ENCODE measurements at regions not wholly inside any gene's neighbourhood (a gene's known extent, or its start where the extent isn't known, plus 50 kb on each side); places are given as distances from the start of the nearest gene placed in this dataset.
"Not testable (repeated sequence)": the region's sequence is repeated elsewhere in the genome, so short reads cannot be mapped to it uniquely, and the experiment has no call there.

DNA sequence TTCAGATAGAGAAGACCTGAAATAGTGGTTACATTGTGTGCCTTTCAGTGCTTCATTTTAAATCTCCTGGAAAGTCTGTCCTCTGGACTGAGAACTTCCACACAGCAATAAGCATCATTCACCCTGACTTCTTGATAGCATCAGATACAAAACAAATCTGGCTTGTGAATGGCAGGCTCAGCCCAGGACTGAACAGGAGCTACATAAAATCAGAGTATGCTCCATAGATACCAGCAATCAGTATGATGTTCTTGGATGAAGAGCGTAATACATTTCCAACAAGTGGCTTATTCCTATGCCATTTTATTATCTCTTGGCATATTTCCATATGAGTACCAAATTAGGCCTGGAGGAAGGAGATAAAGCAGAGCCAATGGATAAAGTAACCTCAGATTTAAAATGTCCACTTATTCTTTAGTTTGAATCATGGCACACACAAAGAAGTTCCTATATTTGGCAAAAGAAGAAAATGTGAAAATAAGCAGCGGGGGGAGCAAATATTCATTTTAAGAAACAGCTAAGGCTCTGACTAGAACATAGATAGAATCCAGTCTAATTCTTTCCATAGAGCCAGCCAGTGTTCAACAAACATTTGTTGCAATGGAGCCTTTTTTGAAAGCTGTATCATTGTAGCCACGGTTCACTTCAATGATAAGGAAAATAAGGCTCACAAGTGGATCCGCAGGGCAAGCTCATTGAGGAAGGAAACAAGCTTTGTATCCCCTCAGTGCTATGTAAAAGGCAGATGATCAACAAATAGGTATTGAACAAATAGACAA lies 230.8 kb upstream of the CHAC2 start:
- no peak for DNase-seq

DNA sequence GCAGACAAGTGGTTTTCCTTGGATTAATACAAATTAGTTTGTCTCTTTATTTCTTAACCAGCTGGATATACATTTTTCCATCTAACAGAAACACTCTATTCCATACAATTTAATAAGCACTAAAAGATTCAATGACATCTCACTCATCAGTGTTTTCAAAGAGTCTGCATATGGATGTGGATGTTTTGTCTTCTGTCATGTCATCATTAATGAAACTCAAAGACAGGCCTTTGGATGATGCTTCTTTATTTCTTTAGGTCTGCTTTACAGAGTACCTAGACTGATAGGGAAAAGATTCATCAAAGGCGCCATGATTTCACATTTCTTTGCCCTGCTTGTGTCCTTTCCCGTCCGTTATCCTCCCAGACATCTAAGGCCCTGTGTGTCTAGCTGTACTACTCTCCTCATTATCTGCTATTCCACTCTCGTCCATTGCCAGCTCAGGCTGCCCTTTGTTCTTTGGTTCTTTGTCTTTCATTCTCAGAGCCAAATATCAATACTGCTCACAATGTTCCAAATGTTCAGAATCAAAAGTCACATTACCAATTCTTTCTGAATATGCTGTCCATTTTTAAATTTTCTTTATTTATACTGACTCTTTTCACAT lies 232.3 kb upstream of the CHAC2 start:
- no peak for DNase-seq

DNA sequence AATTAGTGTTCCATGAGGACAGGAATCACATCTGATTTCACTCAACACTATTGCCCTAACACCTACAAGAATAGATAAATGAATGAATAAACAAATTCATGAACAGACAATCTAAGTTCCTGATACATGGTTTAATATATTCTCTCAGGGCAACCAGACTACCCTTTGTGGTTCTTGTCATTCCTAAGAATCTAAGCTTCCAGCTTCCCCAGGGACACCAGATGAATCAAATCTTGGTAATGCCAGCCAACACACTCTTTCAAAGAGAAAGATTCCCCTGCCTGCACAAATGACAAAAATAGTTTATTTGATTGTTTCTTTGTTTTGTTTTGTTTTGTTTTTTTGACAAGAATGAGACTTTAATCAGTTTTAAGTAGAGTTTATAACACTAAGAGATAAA lies 237.5 kb upstream of the CHAC2 start:
- DNase-seq = no peak

DNA sequence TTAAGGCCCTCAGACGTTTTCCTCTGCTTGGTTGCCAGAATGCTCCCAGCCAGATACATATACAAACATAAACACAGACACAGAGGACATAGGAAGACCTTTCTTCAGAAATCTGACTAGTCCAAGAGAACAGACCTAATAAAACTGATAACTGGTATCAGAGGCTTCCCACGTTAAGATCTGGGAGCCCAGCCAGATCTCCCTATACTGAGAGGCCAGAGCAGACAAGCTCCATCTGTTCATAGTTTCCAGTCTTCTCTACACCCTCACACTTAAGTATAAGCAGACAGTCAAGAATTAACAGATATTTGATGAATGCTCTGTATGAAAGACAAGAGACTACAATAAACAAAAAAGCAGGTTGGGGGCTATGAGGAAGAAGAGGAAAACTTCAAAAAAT lies 240.5 kb upstream of the CHAC2 start:
- DNase-seq = no peak

DNA sequence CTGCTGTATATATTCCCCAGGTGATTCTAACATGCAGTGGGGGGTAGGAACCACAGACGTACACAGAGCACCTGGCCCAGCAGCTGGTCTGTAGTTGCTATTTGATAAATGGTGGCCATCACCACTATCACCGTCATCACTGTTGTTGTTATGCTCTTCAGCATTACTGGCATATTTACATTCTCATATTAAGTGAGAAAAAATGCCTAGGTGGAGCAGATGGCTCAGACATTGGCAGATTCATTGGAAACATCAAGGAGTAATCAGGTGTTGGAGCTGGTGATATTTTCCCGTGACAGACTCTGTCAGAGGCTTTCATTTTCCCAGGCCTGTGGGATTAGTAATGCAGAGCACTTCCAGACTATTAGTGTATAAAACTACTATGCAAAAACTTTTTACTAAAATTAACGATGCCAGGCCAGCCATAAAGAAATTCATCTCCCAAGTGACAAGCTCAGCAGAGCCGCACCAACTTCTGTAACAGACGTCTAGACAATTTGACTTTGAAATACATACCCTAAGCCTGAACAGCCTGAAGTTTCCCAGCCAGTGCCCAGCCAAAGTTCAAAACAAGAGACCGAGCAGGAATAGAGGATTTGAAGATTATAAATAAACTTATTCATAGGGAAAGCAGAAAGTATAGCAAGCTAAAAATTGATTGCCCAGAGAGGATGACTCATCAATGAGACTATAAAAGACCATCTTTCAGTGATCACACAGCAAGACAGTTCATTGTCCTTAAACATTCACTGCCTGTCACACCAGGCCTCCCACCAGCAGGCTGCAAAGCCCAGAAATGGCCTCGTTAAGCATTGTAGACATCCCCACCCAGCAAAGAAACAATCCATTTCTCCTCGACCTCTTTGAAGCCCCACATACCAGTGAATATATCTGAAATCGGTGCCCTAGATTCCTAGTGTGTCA lies 247.4 kb upstream of the CHAC2 start:
- no peak for DNase-seq

DNA sequence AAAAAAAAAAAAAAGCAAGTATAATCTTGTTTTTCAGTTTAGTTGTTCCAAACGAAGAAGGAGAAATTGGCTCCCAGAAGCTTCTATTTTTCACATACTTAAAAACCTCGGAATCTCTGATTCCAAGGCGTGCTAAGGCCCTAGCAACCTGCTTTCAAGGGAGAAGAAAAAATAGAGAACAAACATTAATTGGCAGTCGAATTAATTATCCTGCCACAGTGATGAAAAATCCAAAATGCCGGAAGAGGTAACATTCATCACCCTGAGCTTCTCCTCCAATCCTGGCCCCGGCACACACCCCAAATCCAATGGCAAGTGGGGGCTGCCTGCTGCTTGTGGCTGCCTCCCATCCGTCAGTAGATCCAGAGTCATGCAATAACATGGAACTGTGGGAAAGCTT lies 250.2 kb upstream of the CHAC2 start:
- DNase-seq = no peak

DNA sequence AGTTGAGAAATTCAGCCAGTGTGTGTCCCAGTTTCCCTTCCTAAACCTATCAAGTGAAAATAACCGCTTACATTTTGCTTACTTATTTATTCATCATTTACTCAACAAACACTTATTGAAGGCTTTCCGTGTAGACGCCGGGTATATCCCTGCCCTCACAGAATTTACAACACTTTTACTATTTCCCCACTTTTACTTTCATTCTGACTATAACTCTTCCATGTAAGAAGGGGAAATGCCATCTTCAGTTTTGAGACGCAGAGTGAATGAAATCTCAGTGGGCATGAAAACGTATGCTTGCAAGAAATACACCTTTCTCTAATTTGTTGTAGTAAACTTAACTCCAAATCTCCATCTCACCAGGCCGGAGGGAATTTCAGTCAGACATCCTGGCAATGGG lies 251.0 kb upstream of the CHAC2 start:
- DNase-seq = no peak

DNA sequence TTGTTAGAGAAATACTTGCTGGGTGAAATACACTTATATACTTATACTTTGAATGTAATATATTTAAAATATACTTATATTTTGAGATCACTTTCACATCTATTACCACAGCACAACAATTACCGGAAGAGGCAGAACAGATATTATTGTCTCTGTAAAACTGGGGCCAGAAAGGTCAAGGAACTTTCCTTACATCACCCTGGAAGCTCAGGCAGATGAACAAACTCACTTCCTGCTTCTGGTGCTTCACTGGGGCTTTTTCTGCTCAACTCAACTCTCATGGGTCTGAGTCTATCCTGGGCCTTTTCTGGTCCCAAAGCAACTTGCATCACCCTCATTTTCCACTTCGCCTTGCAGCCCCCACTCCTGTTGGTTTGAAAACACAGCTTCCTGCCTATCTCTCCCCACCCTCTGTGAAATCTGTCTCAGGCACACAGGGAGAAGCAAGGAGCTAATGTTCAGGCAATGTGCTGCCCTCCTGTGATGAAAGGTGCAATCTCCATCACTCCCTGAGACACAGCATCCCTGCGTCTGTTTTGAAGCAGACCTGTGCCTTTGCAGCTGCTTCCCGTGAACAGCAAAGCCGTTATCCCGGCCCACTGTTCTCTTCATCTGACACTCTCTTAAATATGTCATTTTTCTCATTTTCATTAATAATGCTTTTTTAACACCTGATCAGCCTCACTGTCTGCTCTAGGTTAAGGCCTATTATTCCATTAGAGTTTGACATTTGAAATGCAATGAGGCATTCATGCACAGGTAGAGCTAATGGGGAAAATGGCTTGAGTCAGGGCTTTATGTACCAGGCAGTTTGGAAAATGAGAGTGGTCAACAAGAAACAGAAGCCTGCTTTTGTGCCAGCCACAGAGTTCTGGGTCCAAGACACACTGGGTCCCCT lies 251.9 kb upstream of the CHAC2 start:
- DNase-seq = no peak

DNA sequence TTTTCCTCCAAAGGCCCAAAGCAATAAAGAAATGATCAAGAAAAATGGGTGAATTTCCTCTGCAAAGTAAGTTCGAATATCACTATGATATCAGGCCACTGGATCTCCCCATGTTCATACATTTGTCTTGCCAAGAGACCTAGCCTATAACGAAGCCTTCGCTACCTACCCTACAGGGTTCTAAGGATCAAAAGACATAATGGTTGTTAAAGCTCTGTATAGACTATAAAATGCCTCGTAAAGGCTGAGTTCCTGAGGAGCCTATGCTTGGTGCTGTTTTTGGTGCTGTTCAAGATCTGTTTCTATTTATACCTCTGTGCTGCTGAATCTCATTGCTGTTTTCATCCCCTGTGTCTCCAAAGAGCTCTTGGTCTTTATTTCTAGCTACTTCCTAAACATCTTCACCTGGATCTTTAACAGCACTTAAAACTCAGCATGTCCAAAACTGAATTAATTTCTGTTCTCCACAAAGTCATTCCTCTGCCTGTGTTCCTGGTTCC lies 254.4 kb upstream of the CHAC2 start:
- no peak for DNase-seq

DNA sequence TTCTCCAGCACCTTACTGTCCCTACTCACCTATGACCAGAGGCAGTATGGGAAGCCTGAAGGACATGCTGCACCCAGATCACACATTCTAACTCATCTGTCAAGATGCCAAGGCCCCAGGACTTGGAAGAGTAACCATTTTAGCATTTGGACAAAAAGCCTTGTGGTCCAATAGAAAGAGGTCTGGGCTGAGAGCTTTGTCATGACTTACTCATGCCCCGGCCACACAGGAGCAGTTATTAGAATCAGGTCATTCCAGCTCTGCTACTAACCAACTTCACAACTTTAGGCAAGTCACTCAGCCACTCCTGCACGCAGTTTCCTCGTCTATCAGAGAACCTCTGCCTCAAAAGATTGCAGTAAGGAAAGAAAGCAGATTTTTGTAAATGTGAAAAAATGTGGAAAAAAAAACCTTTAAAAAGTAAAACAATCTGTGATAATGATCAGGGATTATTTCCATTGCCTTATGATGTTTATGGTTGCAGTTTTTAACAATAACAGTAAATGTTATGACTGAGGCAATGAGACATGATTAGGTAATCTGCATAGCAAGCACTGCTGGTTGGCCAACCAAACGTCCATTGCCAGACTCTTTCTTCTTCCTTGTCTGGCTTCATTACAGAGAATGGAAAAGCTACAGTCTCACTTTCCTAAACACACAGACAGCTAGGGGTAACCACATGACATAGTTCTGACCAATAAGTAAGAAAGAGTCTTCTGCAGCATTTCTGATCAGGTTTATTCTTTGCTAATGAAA lies 255.4 kb upstream of the CHAC2 start:
- no peak for DNase-seq

DNA sequence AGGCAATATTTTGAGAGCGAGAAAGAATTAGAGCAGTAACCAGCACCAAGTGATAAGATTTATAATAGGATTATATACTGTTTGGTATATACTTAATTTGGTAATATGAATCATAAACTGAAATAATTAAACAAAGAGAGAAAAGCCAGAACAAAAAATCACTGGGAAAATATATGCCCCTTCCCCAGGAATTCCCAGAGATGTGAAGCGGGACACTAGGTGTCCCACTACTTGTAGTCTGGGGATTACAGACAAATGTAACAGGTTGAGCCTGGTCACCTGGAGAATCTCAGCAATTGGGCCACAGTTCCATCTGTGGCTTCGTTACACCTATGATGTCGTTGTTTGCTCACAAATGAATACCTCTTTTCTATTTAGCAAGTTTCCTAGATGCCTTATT lies 256.1 kb upstream of the CHAC2 start:
- no peak for DNase-seq

DNA sequence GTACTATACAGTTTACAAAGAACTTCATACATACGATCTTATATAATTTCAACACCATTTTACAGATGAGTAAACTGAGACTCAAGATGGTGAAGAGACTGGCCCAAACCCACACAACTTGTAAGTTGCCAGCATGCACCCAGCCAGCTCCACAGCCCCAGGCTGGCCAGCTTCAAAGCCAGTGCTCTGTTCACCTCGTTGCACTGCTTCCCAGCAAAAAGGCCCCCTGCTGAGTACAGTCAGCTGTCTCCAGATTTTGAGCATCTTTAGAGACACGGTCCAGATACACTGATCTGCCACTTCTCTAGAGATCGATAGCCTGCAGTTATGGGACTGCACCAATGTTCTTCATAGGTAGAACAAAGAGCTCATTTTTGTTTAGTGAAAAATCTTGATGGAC lies 257.2 kb upstream of the CHAC2 start:
- no peak for DNase-seq

DNA sequence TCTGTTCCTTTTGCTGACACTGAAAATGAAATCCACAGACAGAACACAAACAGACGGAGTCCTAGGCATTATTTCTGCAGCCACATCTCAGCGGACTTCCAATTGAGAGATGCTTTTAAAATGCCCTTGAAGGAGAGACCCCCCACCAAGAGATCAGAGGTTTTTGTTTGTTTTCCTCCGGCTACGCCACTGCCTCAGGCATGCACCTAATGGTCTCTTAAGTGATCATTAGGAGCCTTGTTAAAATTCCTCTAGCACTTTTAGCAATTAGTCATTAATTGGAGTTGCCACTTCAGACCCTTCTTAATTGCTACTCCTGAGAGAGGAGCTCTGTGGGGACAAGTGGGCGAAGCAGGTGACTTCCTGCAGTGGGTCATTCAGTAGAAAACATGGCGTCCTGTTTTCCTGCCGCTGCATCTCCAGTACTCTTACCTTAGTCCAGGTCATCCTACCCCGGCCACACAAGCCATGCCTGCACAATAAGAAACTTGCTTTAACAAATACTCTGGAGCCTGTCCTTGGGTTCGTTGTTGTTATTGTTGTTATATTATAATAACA lies 257.7 kb upstream of the CHAC2 start:
- no peak for DNase-seq

DNA sequence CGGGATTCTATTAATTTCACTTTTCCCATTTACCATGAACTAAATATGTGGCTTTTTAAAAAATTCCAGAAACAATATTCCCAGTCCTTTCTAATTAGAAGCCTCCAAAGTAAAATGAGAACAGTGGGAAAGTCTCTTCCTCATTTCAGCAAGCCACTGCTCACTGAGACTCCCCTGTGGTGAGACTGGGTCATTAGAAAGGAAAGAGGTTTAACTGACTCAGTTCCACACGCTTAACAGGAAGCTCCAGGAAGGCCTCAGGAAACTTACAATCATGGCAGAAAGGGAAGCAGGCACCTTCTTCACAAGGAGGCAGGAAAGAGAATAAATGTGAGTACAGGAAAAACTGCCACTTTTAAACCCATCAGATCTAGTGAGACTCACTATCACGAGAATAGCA lies 258.9 kb upstream of the CHAC2 start:
- peak; percentile 3 for DNase-seq

DNA sequence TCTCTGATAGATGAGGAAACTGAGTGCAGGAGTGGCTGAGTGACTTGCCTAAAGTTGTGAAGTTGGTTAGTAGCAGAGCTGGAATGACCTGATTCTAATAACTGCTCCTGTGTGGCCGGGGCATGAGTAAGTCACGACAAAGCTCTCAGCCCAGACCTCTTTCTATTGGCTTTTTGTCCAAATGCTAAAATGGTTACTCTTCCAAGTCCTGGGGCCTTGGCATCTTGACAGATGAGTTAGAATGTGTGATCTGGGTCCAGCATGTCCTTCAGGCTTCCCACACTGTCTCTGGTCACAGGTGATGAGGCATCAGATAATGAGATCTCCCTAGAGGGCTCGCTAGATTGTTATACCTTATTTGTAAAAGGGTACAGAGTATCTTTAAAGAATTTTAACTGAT lies 260.5 kb upstream of the CHAC2 start:
- not testable (repeated sequence) for DNase-seq

DNA sequence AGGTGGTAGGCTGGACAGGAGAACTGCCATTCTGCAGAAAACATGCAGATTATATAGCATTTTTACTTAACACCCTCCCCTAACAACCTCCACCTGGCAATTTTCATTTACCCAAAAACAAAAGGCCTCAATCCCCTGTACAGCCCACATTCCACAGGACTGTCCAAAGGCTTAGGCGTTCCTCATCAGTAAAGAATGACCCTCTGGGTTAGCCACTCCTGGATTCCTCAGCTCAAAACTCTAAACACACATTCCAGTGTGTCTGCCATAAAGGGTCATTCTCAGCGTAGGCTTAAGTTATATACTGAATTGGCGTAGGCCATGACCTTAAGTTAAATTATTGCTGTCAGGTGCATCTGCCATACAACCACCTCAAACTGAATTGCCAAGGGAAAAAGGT lies 261.8 kb upstream of the CHAC2 start:
- DNase-seq = no peak

DNA sequence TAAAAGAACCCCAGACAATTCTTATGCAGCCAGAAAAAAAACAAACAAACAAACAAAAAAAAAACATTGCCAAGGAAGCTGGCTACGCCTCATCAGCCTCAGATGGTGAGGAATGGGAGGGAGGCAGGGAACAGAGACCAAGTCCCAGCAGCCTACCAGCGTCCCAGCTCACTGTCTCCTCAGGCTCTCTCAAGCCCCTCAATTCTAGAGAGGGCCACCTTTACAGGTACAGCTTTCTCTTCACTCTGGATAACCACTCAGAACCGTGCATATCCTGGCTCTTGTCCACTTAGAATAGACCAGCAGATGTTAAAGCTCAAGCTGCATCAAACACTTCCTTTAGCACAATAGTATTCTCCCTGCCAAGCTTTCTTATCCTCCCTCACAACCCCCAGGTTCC lies 263.1 kb upstream of the CHAC2 start:
- no peak for DNase-seq

DNA sequence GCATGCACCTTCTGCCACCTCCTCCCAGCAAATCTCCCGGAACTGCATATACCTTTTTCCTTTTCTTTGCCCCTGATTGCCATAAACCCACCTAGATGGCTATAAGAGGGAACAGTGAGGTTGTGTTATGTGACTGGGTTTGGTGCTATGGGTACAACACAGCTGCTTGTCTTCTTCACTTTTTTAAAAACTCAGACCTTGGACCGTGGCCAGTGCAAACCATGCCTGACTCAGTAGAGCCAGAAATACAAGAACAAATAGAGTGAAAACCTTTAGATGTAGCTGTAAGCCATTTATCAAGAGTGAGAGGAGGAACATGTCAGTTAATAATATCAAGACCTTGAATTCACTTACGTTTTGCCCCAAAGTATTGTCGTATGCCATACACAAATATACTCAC lies 267.4 kb upstream of the CHAC2 start:
- DNase-seq = no peak

DNA sequence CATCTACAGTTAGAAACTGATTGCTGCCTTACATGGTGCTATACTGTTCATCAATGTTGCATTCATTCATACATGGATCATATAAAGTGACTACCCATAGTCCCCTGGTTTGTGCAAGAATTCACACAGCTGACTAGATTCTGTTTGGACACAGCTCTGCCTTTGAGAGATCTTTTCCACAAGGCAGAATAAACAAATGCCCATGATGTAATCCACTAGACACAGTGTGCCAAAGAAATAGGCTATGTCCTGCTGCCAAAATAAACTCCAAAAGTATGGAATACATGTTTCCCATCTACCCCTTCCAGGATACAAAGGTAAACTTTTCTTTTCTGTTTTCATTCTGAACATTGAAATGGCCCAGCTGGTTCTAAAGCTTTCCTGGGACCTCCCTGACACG lies 269.4 kb upstream of the CHAC2 start:
- no peak for DNase-seq

DNA sequence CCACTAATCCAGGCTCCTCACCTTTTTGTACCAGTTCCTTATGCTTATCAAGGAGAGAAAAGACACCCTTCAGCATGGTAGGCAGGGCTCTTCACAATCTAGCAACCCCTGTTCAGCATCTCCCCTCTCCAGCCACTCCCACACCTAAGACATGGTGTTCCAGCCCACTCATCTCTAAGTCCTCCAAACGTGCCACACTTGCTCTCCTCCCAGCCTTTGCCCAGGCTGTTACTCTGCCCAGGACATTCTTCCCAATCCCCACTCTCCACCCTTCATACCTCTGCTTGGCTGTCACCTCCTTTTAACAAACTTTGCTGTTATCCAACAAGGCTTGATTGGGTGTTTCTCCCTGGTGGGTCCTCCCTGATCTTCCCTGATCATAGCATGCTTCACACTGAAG lies 270.6 kb upstream of the CHAC2 start:
- no peak for DNase-seq

DNA sequence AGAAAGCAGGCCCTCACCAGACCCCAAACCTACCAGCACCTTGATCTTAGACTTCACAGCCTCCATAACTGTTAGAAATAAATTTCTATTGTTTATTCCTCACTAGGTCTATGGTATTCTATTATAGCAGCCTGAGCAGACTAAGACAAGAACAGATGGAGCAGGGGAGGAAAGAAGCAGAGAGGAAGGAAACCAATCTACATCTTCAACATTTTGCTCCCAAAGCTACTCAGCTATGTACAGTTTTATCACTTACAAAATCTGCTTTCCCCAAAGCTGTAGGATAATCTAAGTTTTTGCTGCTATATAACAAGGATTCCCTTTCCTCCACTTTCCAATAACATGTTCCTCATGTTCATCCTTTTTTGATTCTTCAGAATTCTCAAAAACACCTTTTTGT lies 274.4 kb upstream of the CHAC2 start:
- no peak for DNase-seq

DNA sequence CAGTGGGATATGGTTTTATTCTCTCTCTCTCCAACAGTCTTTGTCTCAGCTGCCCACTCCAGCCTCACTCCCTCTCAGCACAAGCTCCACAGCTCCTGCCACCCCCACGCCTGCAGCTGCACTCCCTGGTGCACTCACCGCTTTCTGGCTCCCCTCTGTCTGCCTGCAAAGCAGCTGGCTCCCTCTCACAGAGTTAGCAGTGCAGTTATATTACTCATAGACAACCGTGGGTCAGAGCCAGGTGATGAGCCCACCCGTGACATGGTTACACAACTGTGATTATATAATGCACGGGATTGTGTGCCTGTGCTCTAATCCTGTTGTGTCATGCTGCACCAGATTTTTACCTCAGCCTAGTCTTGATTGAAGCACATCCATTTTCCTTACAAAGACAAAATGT lies 276.9 kb upstream of the CHAC2 start:
- DNase-seq = no peak

All from hematopoietic multipotent progenitor cell treated with erythropoietin and hydrocortisone succinate and interleukin-3 and kit ligand, for 4 days (in vitro differentiated cells).